ENCODE measurements at regions not wholly inside any gene's neighbourhood (a gene's known extent, or its start where the extent isn't known, plus 50 kb on each side); places are given as distances from the start of the nearest gene placed in this dataset.

- DNase-seq = no peak
Measured at GRCh38 chr18:76179257-76179656, 315.8 kb downstream of the ZNF516 start.

DNA sequence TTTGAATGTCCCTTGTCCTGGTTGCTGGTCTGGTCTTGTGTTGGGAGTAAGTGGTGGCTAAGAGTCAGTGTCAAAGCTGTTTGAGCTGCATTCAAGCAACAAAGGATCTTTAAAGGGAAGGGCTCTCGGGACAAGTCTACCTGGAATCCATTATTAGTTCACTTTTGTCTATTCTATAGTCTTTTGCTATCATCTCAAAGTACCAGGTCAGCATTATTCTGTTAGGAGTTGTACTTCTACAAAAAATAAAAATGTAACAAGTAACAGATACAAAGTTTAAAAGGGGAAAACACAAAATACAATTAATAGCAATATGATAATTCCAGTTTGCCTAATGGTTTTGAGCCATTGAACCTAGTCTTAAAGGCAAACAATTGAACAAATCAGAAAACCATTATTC, 317.9 kb downstream of the ZNF516 start:
- no peak for DNase-seq

- DNase-seq = no peak
Measured at GRCh38 chr18:76174451-76174850, 320.6 kb downstream of the ZNF516 start.

DNA sequence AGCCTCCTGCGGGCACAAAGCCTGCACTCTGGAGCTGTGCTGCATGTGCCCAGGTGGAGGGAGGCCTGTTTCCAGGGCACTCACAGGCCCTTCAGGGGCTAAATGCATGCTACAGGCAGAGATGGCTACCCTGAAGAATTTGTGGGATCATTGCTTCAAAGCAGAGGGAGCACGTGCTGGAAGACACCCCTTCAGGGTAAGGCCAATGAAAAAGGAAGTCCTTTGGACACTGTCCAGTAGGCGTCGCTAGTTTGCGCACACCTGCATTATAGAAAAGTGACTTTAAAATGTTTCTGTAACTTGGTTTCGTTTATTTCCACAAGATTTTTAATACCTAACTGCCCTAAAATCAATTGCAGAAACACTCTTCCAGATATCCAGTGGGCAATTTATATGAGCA, 325.3 kb downstream of the ZNF516 start:
- peak; percentile 2 for DNase-seq

GRCh38 chr18:76167845-76168621, 327.0 kb downstream of the ZNF516 start:
- DNase-seq = peak; percentile 34

GRCh38 chr18:76167410-76167809, 327.6 kb downstream of the ZNF516 start:
- no peak for DNase-seq

GRCh38 chr18:76162886-76163285, 332.2 kb downstream of the ZNF516 start:
- DNase-seq = no peak

- no peak for DNase-seq
Measured at GRCh38 chr18:76161983-76162382, 333.1 kb downstream of the ZNF516 start.

- DNase-seq = no peak
Measured at GRCh38 chr18:76153691-76154090, 341.4 kb downstream of the ZNF516 start.

DNA sequence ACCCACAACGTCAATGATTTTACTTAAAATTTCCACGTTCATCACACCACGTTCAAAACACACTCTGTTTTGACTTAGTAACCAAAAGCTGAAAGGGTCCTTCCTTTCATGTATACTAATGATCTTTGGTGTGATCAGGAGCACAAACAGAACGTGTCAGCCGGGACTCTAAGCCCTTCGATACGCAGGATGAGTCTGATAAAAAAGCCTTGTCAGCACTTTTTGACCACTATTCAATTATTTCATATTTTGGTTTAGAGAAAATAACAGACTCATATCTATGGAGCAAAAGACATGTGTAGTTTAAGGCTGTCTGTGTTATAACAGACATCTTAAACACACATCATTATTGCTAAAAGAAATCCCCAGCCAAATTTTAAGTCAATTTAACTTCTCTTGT, 345.3 kb downstream of the ZNF516 start:
- DNase-seq = no peak

- no peak for DNase-seq
Measured at GRCh38 chr18:76149284-76149683, 345.8 kb downstream of the ZNF516 start.

DNA sequence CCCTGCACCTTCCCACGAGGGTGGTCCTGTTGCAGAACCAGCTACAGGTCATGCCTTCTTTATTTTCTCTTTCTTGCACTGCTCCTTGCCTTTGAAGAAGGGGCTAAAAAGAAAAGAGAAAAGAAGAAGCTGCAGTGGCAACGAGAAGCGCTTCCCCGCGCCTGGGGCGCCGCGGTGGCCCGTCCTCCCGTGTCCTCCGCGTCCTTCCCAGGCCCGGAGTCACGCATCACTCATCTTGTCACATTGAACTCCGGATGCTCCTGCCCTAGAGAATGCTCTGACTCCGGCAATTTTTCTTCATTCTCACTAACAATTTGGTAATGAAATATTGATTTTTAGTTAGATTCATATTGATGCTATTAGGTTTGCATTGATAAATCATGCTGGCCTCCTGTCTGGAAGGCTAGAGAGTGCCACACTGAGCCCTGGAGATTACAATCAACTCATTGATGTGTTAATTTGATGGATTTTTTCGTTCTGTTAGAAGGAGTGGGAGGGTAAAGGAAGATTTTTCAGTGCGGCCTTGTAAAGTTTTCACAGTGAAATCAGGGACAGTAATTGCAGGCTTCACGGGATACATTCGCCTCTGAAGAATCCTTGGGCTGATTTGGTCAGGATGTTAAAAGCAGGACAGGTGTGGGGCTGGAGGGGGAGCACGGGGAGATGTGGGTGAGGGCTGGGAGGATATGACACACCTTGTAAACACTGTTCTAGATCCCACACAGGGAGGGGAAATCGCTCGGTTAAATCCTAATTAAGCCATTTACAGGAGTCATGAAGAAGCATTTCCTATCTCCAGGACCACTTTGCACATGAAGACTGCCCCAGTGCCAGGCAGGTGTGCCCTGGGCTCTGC, 349.3 kb downstream of the ZNF516 start:
- no peak for DNase-seq

- no peak for DNase-seq
Measured at GRCh38 chr18:76144844-76145243, 350.2 kb downstream of the ZNF516 start.

DNA sequence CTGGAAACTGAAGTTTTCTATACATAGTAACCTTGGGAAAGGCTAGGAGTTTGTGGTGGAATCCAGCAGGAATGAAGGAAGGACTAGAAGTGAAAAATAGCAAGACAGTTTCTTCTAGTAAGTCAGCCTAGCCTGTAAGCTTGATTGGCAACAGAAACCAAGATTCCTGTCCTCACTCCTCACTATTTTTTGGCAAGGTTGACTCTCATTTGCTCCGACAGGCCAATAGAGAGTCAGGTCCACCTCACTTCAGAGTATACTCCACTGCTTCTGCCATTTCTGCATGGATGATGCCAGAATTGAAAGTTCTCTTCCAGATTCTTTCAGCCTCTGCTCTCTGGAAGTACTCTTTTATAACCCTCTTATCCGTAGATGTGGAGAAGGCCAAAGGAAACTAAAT, 352.4 kb downstream of the ZNF516 start:
- DNase-seq = no peak

GRCh38 chr18:76139844-76140243, 355.2 kb downstream of the ZNF516 start:
- no peak for DNase-seq

- DNase-seq = no peak
Measured at GRCh38 chr18:76137216-76137615, 357.8 kb downstream of the ZNF516 start.

DNA sequence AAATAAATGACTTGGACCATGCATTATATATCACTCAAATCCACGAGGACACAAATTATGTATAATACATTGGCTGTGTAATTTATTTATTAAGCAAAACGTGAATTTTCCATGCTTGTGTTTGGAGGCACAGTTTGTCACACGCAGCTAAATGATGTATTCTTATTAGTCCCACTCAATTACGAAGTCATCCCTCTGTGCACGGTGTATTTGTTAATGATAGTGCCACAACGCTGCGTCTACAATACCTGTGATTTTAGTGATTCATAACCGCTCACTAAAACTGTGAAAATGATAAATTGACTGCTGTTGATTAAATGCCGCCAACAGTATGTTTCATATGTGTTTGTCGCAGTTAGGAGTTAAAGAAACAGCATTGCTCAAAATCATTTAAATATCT, 358.3 kb downstream of the ZNF516 start:
- DNase-seq = no peak

GRCh38 chr18:76134628-76135027, 360.4 kb downstream of the ZNF516 start:
- DNase-seq = no peak

DNA sequence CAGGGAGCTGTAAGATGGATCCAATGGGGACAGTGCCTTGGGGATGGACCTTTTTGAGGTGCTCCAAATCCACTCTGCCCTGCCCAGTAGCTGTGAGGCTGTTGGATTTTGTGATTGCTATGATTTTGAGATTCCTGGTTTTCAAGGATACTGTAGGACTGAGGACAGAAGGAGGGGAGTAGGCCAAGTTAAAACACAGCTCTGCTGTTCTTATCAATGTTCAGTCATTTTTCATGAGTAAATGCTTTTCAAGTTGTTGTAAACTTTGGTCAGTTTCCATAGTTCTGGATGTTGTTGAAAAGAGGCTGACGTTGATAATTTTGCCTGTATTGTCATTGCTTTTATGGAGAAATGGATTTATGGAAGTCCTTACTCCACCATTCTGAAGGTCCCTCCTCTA, 361.2 kb downstream of the ZNF516 start:
- DNase-seq = no peak

GRCh38 chr18:76131738-76132137, 363.3 kb downstream of the ZNF516 start:
- DNase-seq = peak; percentile 54

DNA sequence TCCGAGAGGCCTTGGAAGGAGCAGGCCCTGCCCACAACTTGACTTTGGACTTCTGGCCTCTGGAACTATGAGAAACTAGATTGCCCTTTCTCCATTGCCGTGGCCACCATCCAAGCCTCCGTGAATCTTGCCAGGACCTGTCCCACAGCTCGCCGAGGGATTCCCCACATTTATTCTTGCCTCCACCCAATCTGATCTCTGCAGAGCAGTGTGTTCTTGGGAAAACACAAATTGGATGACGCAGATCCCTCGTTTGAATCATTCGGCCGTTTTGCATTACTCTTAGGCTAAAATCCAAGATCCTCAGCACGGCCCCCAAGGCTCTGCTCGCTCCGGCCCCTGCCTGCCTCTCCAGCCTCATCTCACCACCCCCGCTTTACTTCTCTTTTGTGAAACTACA, 364.2 kb downstream of the ZNF516 start:
- no peak for DNase-seq

GRCh38 chr18:76126327-76126726, 368.7 kb downstream of the ZNF516 start:
- DNase-seq = no peak

GRCh38 chr18:76121011-76121410, 374.0 kb downstream of the ZNF516 start:
- DNase-seq = no peak

- DNase-seq = no peak
Measured at GRCh38 chr18:76115580-76115979, 379.5 kb downstream of the ZNF516 start.
